Fibroblast of lung (primary cell): ENCODE measurements at regions not wholly inside any gene's neighbourhood (a gene's known extent, or its start where the extent isn't known, plus 50 kb on each side); places are given as distances from the start of the nearest gene placed in this dataset.

Experiments used
- DNase-seq, 2 donors: peaks; one replicate each; pipeline versions ENCODE4 v3.0.0 to v3.0.0-alpha.2; 2010; ENCODE audit warnings: low read depth in 2 of 2
- H2AFZ ChIP-seq: 2 replicates; pipeline ENCODE4 v1.5.1; 2012; ENCODE audit warnings: low read length, control low read depth, inconsistent platforms
- H3K27ac ChIP-seq: 2 replicates; pipeline ENCODE4 v1.5.1; 2011; ENCODE audit warnings: low read length, control low read depth; ENCODE audit not compliant: insufficient read depth
- H3K27me3 ChIP-seq: 2 replicates; pipeline ENCODE4 v1.5.1; 2011; ENCODE audit warnings: mild to moderate bottlenecking, low read length; ENCODE audit not compliant: control insufficient read depth, insufficient read depth
- H3K36me3 ChIP-seq: 2 replicates; pipeline ENCODE4 v1.5.1; 2011; ENCODE audit warnings: low read length; ENCODE audit not compliant: control insufficient read depth, insufficient read depth
- H3K4me1 ChIP-seq: 2 replicates; pipeline ENCODE4 v1.5.1; 2011; ENCODE audit warnings: low read length; ENCODE audit not compliant: control insufficient read depth, insufficient read depth; ENCODE audit errors: extremely low read depth
- H3K4me2 ChIP-seq: 2 replicates; pipeline ENCODE4 v1.5.1; 2011; ENCODE audit warnings: low read length, control low read depth; ENCODE audit not compliant: insufficient read depth; ENCODE audit errors: extremely low read depth
- H3K4me3 ChIP-seq, 4 experiments: fragments of 200-600 bp in 1 of 4; sonication (generic) in 1 of 4; replicated peaks in 1 of 4; 2 replicates each; pipeline ENCODE4 v1.5.1; 2011 to 2016; ENCODE audit warnings: low read length in 4 of 4, low read depth in 3 of 4, mild to moderate bottlenecking in 3 of 4, control low read depth in 2 of 4, inconsistent platforms in 1 of 4, mixed read lengths in 1 of 4; ENCODE audit not compliant: insufficient read depth in 1 of 4; ENCODE audit errors: control extremely low read depth in 1 of 4
- H3K79me2 ChIP-seq: 2 replicates; pipeline ENCODE4 v1.5.1; 2012; ENCODE audit warnings: mild to moderate bottlenecking, low read length, inconsistent platforms; ENCODE audit not compliant: control insufficient read depth, insufficient read depth
- H3K9ac ChIP-seq: 2 replicates; pipeline ENCODE4 v1.5.1; 2011; ENCODE audit warnings: mild to moderate bottlenecking, low read length, control low read depth; ENCODE audit not compliant: insufficient read depth
- H3K9me3 ChIP-seq: 2 replicates; pipeline ENCODE4 v1.5.1; 2012; ENCODE audit warnings: low read depth, low read length; ENCODE audit not compliant: control insufficient read depth, insufficient read depth
- H4K20me1 ChIP-seq: 2 replicates; pipeline ENCODE4 v1.5.1; 2011; ENCODE audit warnings: low read length; ENCODE audit not compliant: control insufficient read depth, insufficient read depth; ENCODE audit errors: extremely low read depth
- CTCF ChIP-seq, 2 donors: IDR thresholded peaks in 1 of 2; conservative IDR thresholded peaks in 1 of 2; 1 replicate in 1 of 2; 2 replicates in 1 of 2; pipeline ENCODE4 v1.5.1; 2011 to 2012; ENCODE audit warnings: low read length in 2 of 2, control low read depth in 1 of 2, inconsistent platforms in 1 of 2, low read depth in 1 of 2, mild to moderate bottlenecking in 1 of 2
- EZH2 ChIP-seq: IDR thresholded peaks from 2 replicates; pipeline ENCODE4 v1.5.1; 2012; ENCODE audit warnings: low read length, control low read depth, mild to moderate bottlenecking; ENCODE audit errors: missing control alignments

- no peaks in the 10 kb centered on the region for H3K36me3 ChIP-seq
Measured at GRCh38 chr5:41629897-41630296, 119.5 kb upstream of the PLCXD3 start.

GRCh38 chr5:41625571-41625970 is 115.2 kb upstream of the PLCXD3 start:
- no peaks in the 10 kb centered on the region for H3K27me3 ChIP-seq
- H3K4me2 ChIP-seq: no peak overlapping the region
- no peaks in the 10 kb centered on the region for H3K79me2 ChIP-seq
- H2AFZ ChIP-seq: no peak overlapping the region
- no peaks in the 10 kb centered on the region for H3K9me3 ChIP-seq
- no peak overlapping the region for H3K9ac ChIP-seq
- no peaks in the 10 kb centered on the region for H3K4me1 ChIP-seq
- no peaks in the 10 kb centered on the region for H4K20me1 ChIP-seq
- TF ChIP-seq CTCF (conservative IDR thresholded peaks at IDR 0.05 in 1 of 2, IDR thresholded peaks at IDR 0.05 in 1 of 2; ENCODE audit: low read depth in 1 of 2, low read length in 2 of 2): no peak
- TF ChIP-seq EZH2: no peak
- H3K27ac ChIP-seq: no peak overlapping the region
- H3K4me3 ChIP-seq: no peak overlapping the region
- no peaks in the 10 kb centered on the region for H3K36me3 ChIP-seq
- DNase-seq: no peak

More at GRCh38 chr5:41629897-41630296, 119.5 kb upstream of the PLCXD3 start:
- Histone ChIP-seq H3K4me3 (no peak overlapping the region), H3K4me1 (no peaks in the 10 kb centered on the region), H3K9me3 (no peaks in the 10 kb centered on the region), H3K9ac (no peak overlapping the region), H3K27me3 (no peaks in the 10 kb centered on the region), H3K79me2 (no peaks in the 10 kb centered on the region), H2AFZ (no peak overlapping the region), H3K27ac (no peak overlapping the region), H3K4me2 (no peak overlapping the region), H4K20me1 (no peaks in the 10 kb centered on the region)
- TF ChIP-seq CTCF (conservative IDR thresholded peaks at IDR 0.05 in 1 of 2, IDR thresholded peaks at IDR 0.05 in 1 of 2; ENCODE audit: low read depth in 1 of 2, low read length in 2 of 2): no peak
- TF ChIP-seq EZH2: no peak
- no peak for DNase-seq

DNA sequence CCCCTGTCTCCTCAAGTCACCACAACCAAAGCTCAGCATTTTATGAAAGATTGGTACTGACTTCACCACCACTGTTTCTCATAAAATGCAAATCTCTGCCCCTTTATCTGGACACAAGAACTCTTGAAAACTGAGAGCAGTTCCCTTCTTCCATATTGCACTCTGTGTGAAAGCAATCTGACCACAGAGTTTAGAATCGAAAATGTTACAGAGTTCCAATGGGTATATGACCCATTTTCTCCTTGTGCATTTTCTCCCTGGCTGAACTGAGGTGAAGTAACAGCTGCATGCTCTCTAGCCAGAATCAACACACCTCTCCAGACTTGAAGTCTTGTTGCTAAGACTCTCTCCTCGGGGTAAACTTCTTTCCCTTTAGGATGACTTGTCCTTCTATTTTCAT is 111.0 kb upstream of the PLCXD3 start:
- no peaks in the 10 kb centered on the region for H4K20me1 ChIP-seq
- H3K4me2 ChIP-seq: no peak overlapping the region
- H3K9ac ChIP-seq: no peak overlapping the region
- H2AFZ ChIP-seq: no peak overlapping the region
- no peak overlapping the region for H3K4me3 ChIP-seq
- no peak for TF ChIP-seq EZH2
- TF ChIP-seq CTCF (conservative IDR thresholded peaks at IDR 0.05 in 1 of 2, IDR thresholded peaks at IDR 0.05 in 1 of 2; ENCODE audit: low read depth in 1 of 2, low read length in 2 of 2): no peak
- no peaks in the 10 kb centered on the region for H3K79me2 ChIP-seq
- H3K27ac ChIP-seq: no peak overlapping the region
- H3K36me3 ChIP-seq: no peaks in the 10 kb centered on the region
- no peaks in the 10 kb centered on the region for H3K9me3 ChIP-seq
- DNase-seq: no peak
- no peaks in the 10 kb centered on the region for H3K4me1 ChIP-seq
- H3K27me3 ChIP-seq: no peaks in the 10 kb centered on the region
